Colonic mucosa (tissue), 4 donors: ENCODE measurements at regions not wholly inside any gene's neighbourhood (a gene's known extent, or its start where the extent isn't known, plus 50 kb on each side); places are given as distances from the start of the nearest gene placed in this dataset.

Experiments used
- DNase-seq: peaks from one replicate; pipeline ENCODE4 v3.0.0-alpha.2; 2020
- H3K27ac ChIP-seq: fragments of 200-600 bp; one replicate; pipeline ENCODE4 v1.8.0; 2021
- H3K27me3 ChIP-seq: fragments of 200-600 bp; one replicate; pipeline ENCODE4 v1.8.0; 2021
- H3K36me3 ChIP-seq: fragments of 200-600 bp; one replicate; pipeline ENCODE4 v1.8.0; 2021
- H3K4me1 ChIP-seq: fragments of 200-600 bp; one replicate; pipeline ENCODE4 v1.8.0; 2021; ENCODE audit warnings: mild to moderate bottlenecking
- H3K4me3 ChIP-seq: fragments of 200-600 bp; one replicate; pipeline ENCODE4 v1.8.0; 2021
- H3K9ac ChIP-seq, 2 donors: one replicate each; pipeline ENCODE4 v1.7.0; 2013; ENCODE audit warnings: control low read depth in 2 of 2, low read depth in 2 of 2, low read length in 2 of 2
- H3K9me3 ChIP-seq: fragments of 200-600 bp; one replicate; pipeline ENCODE4 v1.8.0; 2021
- intact Hi-C: fragments of 100-400 bp; cut with DNase I; formaldehyde crosslinking; loops from one replicate; pipeline ENCODE4 v1.14.1; 2022
- TF ChIP-seq, protein P1 (sequence below): fragments of 200-600 bp; IDR thresholded peaks from one replicate; pipeline ENCODE4 v1.8.0; 2022; ENCODE audit warnings: antibody characterized with exemption, mild to moderate bottlenecking
- donor health status: healthy.
- donor health status: DM: no; HTN: no; CAD: no.
- donor health status: DM: no; HTN: no; CAD: no.

GRCh38 chr2:15681089-15681885 lies 89.6 kb downstream of the DDX1 start:
- intact Hi-C loops: no loop called here
- Histone ChIP-seq H3K27me3 (no peaks in the 10 kb centered on the region), H3K4me1 (no peaks in the 10 kb centered on the region), H3K9ac (no peak overlapping the region), H3K36me3 (no peaks in the 10 kb centered on the region), H3K4me3 (no peak overlapping the region), H3K9me3 (no peaks in the 10 kb centered on the region), H3K27ac (no peak overlapping the region)
- no peak for DNase-seq
- TF ChIP-seq, protein P1, sequence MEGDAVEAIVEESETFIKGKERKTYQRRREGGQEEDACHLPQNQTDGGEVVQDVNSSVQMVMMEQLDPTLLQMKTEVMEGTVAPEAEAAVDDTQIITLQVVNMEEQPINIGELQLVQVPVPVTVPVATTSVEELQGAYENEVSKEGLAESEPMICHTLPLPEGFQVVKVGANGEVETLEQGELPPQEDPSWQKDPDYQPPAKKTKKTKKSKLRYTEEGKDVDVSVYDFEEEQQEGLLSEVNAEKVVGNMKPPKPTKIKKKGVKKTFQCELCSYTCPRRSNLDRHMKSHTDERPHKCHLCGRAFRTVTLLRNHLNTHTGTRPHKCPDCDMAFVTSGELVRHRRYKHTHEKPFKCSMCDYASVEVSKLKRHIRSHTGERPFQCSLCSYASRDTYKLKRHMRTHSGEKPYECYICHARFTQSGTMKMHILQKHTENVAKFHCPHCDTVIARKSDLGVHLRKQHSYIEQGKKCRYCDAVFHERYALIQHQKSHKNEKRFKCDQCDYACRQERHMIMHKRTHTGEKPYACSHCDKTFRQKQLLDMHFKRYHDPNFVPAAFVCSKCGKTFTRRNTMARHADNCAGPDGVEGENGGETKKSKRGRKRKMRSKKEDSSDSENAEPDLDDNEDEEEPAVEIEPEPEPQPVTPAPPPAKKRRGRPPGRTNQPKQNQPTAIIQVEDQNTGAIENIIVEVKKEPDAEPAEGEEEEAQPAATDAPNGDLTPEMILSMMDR: no peak

GRCh38 chr2:15682354-15682753 lies 90.7 kb downstream of the DDX1 start:
- intact Hi-C loops: no loop called here
- Histone ChIP-seq H3K9ac (no peak overlapping the region), H3K4me3 (no peak overlapping the region), H3K4me1 (no peaks in the 10 kb centered on the region), H3K27ac (no peak overlapping the region), H3K27me3 (no peaks in the 10 kb centered on the region), H3K9me3 (no peaks in the 10 kb centered on the region), H3K36me3 (no peaks in the 10 kb centered on the region)
- TF ChIP-seq, protein P1: no peak
- no peak for DNase-seq

GRCh38 chr2:15684161-15685039 lies 92.7 kb downstream of the DDX1 start:
- H3K27ac ChIP-seq: no peak overlapping the region
- no peaks in the 10 kb centered on the region for H3K4me1 ChIP-seq
- TF ChIP-seq, protein P1: no peak
- H3K9me3 ChIP-seq: no peaks in the 10 kb centered on the region
- DNase-seq: no peak
- no peak overlapping the region for H3K4me3 ChIP-seq
- H3K9ac ChIP-seq: no peak overlapping the region
- intact Hi-C loops: no loop called here
- H3K27me3 ChIP-seq: no peaks in the 10 kb centered on the region
- H3K36me3 ChIP-seq: no peaks in the 10 kb centered on the region

- no peaks in the 10 kb centered on the region for H3K27me3 ChIP-seq
- no peak for DNase-seq
- TF ChIP-seq, protein P1: no peak
- no peaks in the 10 kb centered on the region for H3K4me1 ChIP-seq
- no peaks in the 10 kb centered on the region for H3K36me3 ChIP-seq
- no peaks in the 10 kb centered on the region for H3K9me3 ChIP-seq
- no peak overlapping the region for H3K9ac ChIP-seq
- no peak overlapping the region for H3K4me3 ChIP-seq
- intact Hi-C loops: no loop called here
- H3K27ac ChIP-seq: no peak overlapping the region
Measured at GRCh38 chr2:15685143-15685542, 93.5 kb downstream of the DDX1 start.

DNA sequence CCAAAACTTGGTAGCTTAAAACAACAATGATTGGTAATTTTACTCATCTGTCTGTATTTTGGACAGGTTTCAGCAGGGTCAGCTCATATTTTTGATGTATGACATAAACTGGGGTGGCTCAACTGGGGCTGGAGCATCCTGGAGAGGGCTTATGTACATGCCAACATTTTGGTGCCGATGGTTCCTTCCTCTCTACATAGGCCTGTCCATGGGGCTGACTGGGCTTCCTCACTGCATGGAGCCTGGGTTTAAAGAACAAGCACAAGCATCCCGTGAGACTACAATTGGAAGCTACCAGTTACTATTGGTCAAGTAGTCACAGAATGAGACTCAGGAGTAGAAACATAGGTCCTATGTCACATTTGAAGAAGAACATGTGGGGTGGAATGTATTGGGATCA lies 95.0 kb downstream of the DDX1 start:
- H3K27me3 ChIP-seq: no peaks in the 10 kb centered on the region
- TF ChIP-seq, protein P1: no peak
- H3K9ac ChIP-seq: no peak overlapping the region
- H3K4me1 ChIP-seq: no peaks in the 10 kb centered on the region
- intact Hi-C loops: no loop called here
- H3K9me3 ChIP-seq: no peaks in the 10 kb centered on the region
- DNase-seq: no peak
- no peaks in the 10 kb centered on the region for H3K36me3 ChIP-seq
- H3K27ac ChIP-seq: no peak overlapping the region
- no peak overlapping the region for H3K4me3 ChIP-seq
